Mesodermal cell (in vitro differentiated cells): ENCODE measurements at regions not wholly inside any gene's neighbourhood (a gene's known extent, or its start where the extent isn't known, plus 50 kb on each side); places are given as distances from the start of the nearest gene placed in this dataset.

Experiments used
- H3K27ac ChIP-seq: 2 replicates; pipeline ENCODE4 v1.7.0; 2013; ENCODE audit warnings: mild to moderate bottlenecking, low read depth, low read length, moderate library complexity; ENCODE audit not compliant: severe bottlenecking
- H3K36me3 ChIP-seq: 2 replicates; pipeline ENCODE4 v1.7.1; 2013; ENCODE audit warnings: mild to moderate bottlenecking, low read length, moderate library complexity; ENCODE audit not compliant: control insufficient read depth, insufficient read depth
- H3K4me1 ChIP-seq: one replicate; pipeline ENCODE4 v1.7.1; 2013; ENCODE audit warnings: mild to moderate bottlenecking, low read length; ENCODE audit not compliant: insufficient read depth, control insufficient read depth, poor library complexity, severe bottlenecking
- H3K4me3 ChIP-seq: 2 replicates; pipeline ENCODE4 v1.7.0; 2013; ENCODE audit warnings: low read length, control low read depth, mild to moderate bottlenecking; ENCODE audit not compliant: insufficient read depth, poor library complexity, severe bottlenecking; ENCODE audit errors: extremely low read depth
- H3K9me3 ChIP-seq: 2 replicates; pipeline ENCODE4 v1.7.1; 2013; ENCODE audit warnings: mild to moderate bottlenecking, low read length, moderate library complexity; ENCODE audit not compliant: control insufficient read depth
- WGBS, 2 experiments: methylation state at CpG; one replicate each; pipeline ENCODE4 v1.1.5; 2013; ENCODE audit warnings: missing lambda C conversion rate in 2 of 2; ENCODE audit not compliant: insufficient coverage in 2 of 2; 5-methylcytosine and 5-hydroxymethylcytosine counted together

DNA sequence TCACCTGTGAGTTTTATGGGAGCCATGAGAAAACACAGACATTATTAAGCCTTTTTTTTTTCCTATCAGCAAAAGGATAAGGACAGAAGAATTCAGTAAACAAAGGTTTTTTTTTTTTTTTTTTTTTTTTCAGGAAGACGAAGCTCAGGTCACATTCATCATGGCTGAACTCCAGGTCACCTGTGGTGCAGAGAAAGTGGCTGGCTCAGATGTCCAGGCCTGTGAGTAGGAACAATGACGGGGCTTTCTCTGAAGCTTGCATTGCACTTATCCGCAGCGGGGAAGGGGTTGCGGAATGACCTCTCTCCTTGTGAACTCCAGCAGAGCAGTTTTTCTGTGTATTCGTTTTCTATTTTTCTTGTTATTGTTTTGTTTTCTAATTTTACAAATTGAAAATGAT is 759.6 kb upstream of the TMEM132C start:
- H3K36me3 ChIP-seq: no peaks in the 10 kb centered on the region
- no peak overlapping the region for H3K4me3 ChIP-seq
- 88 to 90% methylated on average over 1 to 5 of the region's 6 CpGs for WGBS, 2 experiments
- no peaks in the 10 kb centered on the region for H3K9me3 ChIP-seq
- no peak overlapping the region for H3K27ac ChIP-seq
- no peaks in the 10 kb centered on the region for H3K4me1 ChIP-seq

DNA sequence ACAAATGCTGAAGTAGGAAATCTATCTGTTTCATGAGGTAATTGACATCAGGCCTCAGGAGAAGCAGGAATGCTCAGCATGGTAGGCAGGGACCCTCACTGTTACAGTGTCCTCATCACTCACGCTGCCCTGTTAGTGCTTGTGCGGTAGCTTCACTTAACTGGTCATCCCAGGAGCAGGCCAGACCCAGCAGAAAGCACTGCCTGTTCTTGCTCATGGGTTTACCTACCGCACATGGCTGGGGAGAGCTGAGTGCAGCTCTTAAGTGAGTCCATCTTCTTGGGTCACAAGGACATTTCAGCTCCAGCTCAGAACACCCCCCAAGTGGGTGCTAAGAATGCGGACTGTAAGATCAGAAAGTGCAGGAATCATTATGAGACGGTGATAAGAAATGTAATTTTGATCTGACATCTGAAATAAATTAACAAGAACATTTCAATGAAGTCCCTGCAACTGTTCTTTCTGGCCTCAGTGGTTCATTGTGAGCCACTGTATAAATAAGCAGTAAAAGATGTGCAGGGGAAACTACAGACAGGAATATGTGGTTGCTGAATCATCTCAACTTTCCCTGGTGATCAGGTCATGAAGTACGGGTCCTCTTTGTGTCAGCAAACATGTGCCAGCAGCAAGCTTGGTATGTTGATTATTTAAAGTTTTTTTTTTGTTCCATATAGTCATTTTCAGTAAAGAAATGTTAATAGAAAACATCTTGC is 757.7 kb upstream of the TMEM132C start:
- WGBS, 2 experiments: 88 to 100% methylated on average over 1 to 2 of the region's 6 CpGs
- H3K27ac ChIP-seq: no peak overlapping the region
- no peaks in the 10 kb centered on the region for H3K36me3 ChIP-seq
- no peaks in the 10 kb centered on the region for H3K4me1 ChIP-seq
- H3K9me3 ChIP-seq: no peaks in the 10 kb centered on the region
- no peak overlapping the region for H3K4me3 ChIP-seq

DNA sequence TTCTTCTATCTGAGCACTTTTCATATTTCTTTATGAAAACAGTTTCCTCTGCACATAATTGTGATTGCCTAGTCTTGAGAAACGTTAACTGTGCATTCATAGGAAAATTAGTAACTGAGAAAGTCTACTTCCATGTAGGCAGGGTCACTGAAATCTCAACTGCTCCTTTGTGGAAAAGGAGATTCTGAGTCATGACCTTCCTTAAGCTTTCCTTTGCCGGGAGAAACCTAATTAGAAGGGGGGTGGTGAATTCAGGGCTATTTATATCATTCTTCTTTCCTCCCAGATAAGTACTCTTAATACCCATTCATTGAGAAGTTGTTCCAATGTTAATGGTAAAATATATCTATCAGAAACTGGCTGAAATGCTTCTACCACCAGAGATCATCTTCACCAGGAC is 751.0 kb upstream of the TMEM132C start:
- Histone ChIP-seq H3K27ac (peak overlapping the region; percentile 52), H3K4me3 (no peak overlapping the region), H3K36me3 (no peaks in the 10 kb centered on the region), H3K4me1 (peaks cover 4% of the 10 kb centered on the region), H3K9me3 (no peaks in the 10 kb centered on the region)
- WGBS, 2 experiments: 75% methylated on average over 1 of the region's 2 CpGs; no CpG with 5 or more reads in 1 of the 2 experiments

DNA sequence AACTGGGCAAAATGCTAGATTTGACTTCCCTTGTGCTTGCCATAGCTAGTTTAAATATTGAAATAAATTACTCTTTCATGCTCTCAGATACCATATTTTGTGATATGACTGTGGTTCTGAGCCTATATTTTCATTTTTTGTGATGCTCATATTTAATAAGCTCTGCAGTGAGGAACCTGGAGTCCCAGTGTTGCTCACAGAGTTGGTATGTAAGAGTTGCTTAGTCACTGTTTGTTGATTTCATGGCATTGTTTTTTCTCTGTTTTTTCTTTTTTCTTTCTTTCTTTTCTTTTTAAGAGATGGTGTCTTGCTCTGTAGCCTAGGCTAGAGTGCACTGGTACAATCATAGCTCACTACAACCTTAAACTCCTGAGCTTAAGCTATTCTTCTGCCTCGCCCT is 750.5 kb upstream of the TMEM132C start:
- peak overlapping the region; percentile 52 for H3K27ac ChIP-seq
- H3K4me3 ChIP-seq: no peak overlapping the region
- H3K4me1 ChIP-seq: peaks cover 4% of the 10 kb centered on the region
- H3K9me3 ChIP-seq: no peaks in the 10 kb centered on the region
- H3K36me3 ChIP-seq: no peaks in the 10 kb centered on the region
- no CpG with 5 or more reads among the region's 1 CpG for WGBS, 2 experiments

DNA sequence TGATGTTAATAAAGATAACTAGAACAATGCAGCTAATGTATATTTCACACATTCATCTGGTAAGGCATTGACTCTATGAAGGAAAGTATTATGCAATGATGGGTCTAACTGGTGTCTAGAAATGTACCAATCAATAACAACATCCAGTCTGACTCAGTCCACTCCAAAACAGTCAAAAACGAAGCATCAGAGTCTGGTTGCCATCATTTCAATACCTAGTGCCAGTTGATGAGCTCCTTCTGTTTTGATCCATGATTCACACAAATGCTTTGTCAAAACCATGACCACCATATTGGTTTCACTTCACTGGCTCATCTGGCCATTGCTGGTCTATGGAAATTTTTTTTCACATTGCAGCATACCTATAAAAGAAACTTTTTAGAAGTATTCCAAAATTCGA is 747.2 kb upstream of the TMEM132C start:
- WGBS, 2 experiments: 71 to 80% methylated on average over 1 of the region's 2 CpGs

DNA sequence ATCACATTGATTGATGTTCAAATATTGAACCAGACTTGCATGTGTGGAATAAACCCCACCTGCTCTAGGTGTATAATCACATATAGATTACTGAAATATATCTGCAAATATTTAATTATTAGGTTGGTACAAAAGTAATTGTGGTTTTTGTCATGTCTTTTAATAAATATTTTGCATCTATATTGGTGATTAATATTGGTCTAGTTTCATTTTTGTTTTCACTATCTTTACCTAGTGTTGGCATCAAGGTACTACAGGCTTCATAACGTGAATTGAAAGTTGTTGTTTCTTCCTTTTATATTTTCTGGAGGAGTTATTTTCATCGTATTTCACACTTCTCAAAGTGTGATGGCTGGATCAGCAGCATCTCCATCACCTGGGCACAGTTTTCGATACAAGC is 740.0 kb upstream of the TMEM132C start:
- H3K27ac ChIP-seq: no peak overlapping the region
- 80 to 86% methylated on average over 1 to 3 of the region's 3 CpGs for WGBS, 2 experiments

More for the DNA sequence above, 747.2 kb upstream of the TMEM132C start:
- no peak overlapping the region for H3K27ac ChIP-seq
- peaks cover 4% of the 10 kb centered on the region for H3K4me1 ChIP-seq
- H3K9me3 ChIP-seq: no peaks in the 10 kb centered on the region
- H3K36me3 ChIP-seq: no peaks in the 10 kb centered on the region
- no peak overlapping the region for H3K4me3 ChIP-seq

DNA sequence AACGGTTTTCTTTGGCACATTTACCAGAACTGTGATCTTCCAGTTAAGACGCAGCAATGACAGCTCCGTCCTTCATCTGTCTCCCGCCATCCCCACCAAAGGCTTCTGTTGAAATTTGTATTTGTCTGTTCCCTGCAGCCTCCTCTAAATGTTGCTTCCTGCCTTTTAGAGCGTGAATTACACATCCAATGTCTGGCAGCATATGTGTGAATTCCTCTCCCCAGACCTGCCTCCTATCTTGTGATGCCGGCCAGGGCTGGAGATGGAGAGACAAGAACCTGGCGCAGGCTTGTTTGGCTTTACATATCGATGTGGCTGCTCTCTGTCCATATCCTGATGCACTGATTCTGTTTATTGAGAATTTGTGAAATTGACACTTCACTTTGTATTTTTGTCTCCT is 738.4 kb upstream of the TMEM132C start:
- H3K4me3 ChIP-seq: no peak overlapping the region
- WGBS, 2 experiments: 74 to 82% methylated on average over 5 of the region's 8 CpGs
- H3K36me3 ChIP-seq: no peaks in the 10 kb centered on the region
- H3K4me1 ChIP-seq: peaks cover 15% of the 10 kb centered on the region
- no peaks in the 10 kb centered on the region for H3K9me3 ChIP-seq
- no peak overlapping the region for H3K27ac ChIP-seq

More for the DNA sequence above, 740.0 kb upstream of the TMEM132C start:
- no peak overlapping the region for H3K4me3 ChIP-seq
- H3K9me3 ChIP-seq: no peaks in the 10 kb centered on the region
- H3K36me3 ChIP-seq: no peaks in the 10 kb centered on the region
- peaks cover 7% of the 10 kb centered on the region for H3K4me1 ChIP-seq

DNA sequence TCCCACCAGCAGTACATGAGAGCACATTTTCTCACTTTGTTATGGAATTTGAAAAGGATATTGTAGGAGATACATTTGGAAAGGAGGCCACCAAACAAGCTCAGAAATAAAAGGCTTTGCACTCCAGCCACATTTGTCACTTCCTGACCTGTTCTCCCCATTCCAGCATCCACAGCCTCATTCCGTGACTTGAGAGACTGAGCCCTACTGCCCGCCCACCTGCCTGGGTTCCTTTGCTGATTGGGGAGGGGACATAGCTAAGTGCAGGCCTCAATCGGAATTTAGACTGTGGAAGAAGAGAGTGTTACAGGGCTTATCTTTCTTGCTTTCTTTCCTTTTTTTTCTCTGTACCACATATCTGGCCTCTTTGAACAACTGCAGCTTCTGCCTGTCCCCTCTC is 735.4 kb upstream of the TMEM132C start:
- no CpG with 5 or more reads among the region's 3 CpGs for WGBS, 2 experiments
- Histone ChIP-seq H3K36me3 (no peaks in the 10 kb centered on the region), H3K4me3 (no peak overlapping the region)

DNA sequence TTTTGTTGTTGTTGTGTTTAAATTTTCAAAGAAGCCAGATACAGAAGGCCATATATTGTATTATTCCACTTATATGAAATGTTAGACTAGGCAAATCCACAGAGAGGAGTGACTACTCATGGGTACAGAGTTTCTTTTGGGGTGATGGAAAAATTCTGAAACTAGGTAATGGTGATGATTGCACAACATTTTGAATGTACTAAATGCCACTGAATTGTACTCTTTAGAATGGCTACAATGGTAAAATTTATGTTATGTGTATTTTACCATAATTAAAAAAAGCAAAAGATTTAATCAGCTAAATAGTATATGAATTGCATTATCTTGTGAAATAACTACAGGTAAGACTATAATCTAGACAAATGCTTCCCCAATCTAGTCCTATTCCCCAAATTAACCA is 733.6 kb upstream of the TMEM132C start:
- Histone ChIP-seq H3K36me3 (no peaks in the 10 kb centered on the region), H3K4me1 (peaks cover 15% of the 10 kb centered on the region), H3K27ac (no peak overlapping the region), H3K4me3 (no peak overlapping the region), H3K9me3 (no peaks in the 10 kb centered on the region)

More for the DNA sequence above, 735.4 kb upstream of the TMEM132C start:
- Histone ChIP-seq H3K27ac (peak overlapping the region; percentile 52), H3K4me1 (peaks cover 15% of the 10 kb centered on the region), H3K9me3 (no peaks in the 10 kb centered on the region)

DNA sequence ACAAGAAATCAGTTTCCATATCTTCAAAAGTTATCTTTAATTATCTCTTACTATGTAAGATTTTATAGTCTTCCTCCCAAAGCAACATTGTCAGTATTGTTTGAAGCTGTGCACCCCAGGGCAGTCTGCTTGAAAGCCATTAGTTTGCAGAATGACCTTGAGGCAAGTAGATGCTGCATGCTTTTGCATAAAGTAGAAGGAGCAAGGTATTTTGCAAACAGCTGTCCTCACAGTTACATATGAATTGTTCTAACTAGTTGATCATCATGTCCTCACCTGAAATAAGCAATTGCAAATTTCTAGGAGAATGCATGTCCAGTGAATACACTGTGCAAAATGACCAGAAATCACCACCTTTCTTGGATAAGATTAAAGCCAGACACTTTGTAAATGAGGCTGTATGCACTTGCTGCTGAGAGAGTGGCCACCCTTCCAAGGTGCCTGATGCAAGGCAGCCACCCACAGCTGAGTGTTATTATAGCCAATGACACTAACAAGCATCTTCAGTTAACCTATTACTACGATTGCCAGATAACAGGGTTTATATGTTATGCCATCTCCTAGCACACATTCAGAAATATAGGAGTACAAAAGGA is 730.0 kb upstream of the TMEM132C start:
- H3K4me3 ChIP-seq: no peak overlapping the region
- H3K9me3 ChIP-seq: no peaks in the 10 kb centered on the region
- H3K27ac ChIP-seq: no peak overlapping the region
- H3K4me1 ChIP-seq: peaks cover 11% of the 10 kb centered on the region
- no CpG with 5 or more reads among the region's 1 CpG for WGBS, 2 experiments
- no peaks in the 10 kb centered on the region for H3K36me3 ChIP-seq

DNA sequence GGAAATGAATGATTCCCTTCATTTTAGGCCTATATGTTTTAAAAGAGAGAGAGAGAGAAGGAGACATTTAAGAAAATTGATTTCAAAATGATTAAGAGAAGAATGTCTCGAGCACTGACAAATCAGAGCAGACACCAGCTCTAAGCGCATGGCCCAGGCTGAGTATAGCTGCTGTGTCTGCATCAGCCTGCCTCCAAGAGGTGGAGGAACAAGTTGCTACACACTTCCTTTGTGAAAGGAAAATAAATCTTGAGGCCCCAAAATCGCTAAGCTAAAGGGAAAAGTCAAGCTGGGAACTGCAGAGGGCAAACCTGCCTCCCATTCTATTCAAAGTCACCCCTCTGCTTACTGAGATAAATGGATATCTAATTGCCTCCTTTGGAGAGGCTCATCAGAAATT is 728.7 kb upstream of the TMEM132C start:
- peaks cover 4% of the 10 kb centered on the region for H3K4me1 ChIP-seq
- no peak overlapping the region for H3K4me3 ChIP-seq
- no peaks in the 10 kb centered on the region for H3K9me3 ChIP-seq
- no peaks in the 10 kb centered on the region for H3K36me3 ChIP-seq
- 55 to 58% methylated on average over 3 of the region's 3 CpGs for WGBS, 2 experiments
- no peak overlapping the region for H3K27ac ChIP-seq
